Activated T-cell treated with anti-CD3 and anti-CD28 coated beads, Interleukin-2, amount 50 U/mL, for 24 hours (primary cell): ENCODE measurements at regions not wholly inside any gene's neighbourhood (a gene's known extent, or its start where the extent isn't known, plus 50 kb on each side); places are given as distances from the start of the nearest gene placed in this dataset.

ENCODE experiments used
- DNase-seq: peaks from one replicate; pipeline ENCODE4 v3.0.0-alpha.2; 2020
- H3K27ac Mint-ChIP-seq: 2 replicates; pipeline ENCODE4 v1.8.0; 2020; ENCODE audit warnings: mild to moderate bottlenecking, mixed read lengths
- H3K27me3 Mint-ChIP-seq: 2 replicates; pipeline ENCODE4 v1.8.0; 2020; ENCODE audit warnings: mixed read lengths
- H3K36me3 Mint-ChIP-seq: 2 replicates; pipeline ENCODE4 v1.8.0; 2020; ENCODE audit warnings: low read depth, mixed read lengths
- H3K4me1 Mint-ChIP-seq: 2 replicates; pipeline ENCODE4 v1.8.0; 2020; ENCODE audit warnings: low read depth, mixed read lengths
- H3K4me3 Mint-ChIP-seq: 2 replicates; pipeline ENCODE4 v1.8.0; 2020; ENCODE audit warnings: mild to moderate bottlenecking, moderate library complexity, mixed read lengths
- H3K9me3 Mint-ChIP-seq: 2 replicates; pipeline ENCODE4 v1.8.0; 2020; ENCODE audit warnings: mixed read lengths

DNA sequence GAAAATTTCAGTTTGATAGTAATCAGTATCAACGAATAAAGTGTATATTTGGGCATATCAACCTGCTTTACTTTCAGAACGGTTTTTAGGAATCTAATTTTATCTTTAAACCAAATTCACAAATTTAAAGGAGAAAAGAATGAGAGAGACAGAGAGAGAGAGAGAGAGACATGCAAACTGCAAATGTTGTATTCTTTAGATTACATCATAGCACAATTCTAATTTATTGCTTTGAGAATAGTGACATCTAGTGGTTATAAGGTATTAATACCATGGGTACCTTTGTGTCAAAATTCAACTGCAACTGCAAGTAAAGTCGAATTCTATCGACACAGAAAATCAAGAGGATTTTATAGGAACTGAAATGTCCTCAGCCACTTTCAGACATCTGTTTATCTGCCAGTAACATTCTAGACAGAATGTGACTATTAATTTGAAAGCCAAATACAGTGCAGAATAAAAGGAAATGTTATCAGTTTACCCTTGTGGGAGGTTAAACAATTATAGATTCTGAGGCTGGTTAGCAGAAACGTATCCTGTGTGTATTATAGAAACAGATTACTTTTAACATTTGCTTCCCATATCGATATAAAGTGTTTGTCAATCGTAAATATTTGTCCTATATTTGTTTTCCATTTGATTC, 529.8 kb upstream of the VRK2 start:
- peaks cover under 1% of the 10 kb centered on the region for H3K9me3 Mint-ChIP-seq
- no peak overlapping the region for H3K27ac Mint-ChIP-seq
- no peaks in the 10 kb centered on the region for H3K27me3 Mint-ChIP-seq
- H3K36me3 Mint-ChIP-seq, result no peaks in the 10 kb centered on the region
- no peak overlapping the region for H3K4me3 Mint-ChIP-seq
- DNase-seq, result no peak
- no peaks in the 10 kb centered on the region for H3K4me1 Mint-ChIP-seq

DNA sequence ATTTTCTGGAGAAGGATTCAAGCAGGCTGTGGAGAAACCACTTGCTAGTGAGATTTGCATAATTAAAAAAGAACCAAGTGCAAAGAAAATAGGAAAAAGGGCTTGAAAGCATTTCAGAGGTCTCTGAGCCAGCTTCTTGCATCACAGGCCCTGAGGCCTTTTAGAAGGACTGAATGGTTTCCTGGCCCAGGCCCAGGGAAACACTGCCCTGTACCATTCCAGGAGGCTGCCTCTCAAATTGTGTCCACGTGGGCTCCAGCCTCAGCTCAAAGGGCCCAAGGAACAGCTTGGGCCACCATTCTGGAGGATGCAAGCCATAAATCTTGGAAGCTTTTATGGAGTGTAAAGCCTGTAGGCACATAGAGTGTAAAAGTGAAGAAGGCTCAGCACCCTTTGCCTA, 523.3 kb upstream of the VRK2 start:
- Mint-ChIP-seq H3K4me3 (no peak overlapping the region), H3K36me3 (no peaks in the 10 kb centered on the region), H3K9me3 (peaks cover 17% of the 10 kb centered on the region), H3K27me3 (no peaks in the 10 kb centered on the region), H3K4me1 (no peaks in the 10 kb centered on the region), H3K27ac (no peak overlapping the region)
- no peak for DNase-seq

GRCh38 chr2:57527685-57528084, 518.9 kb upstream of the VRK2 start:
- no peaks in the 10 kb centered on the region for H3K36me3 Mint-ChIP-seq

GRCh38 chr2:57528499-57528898, 518.1 kb upstream of the VRK2 start:
- no peak overlapping the region for H3K27ac Mint-ChIP-seq

More at GRCh38 chr2:57527685-57528084, 518.9 kb upstream of the VRK2 start:
- no peaks in the 10 kb centered on the region for H3K27me3 Mint-ChIP-seq
- no peak overlapping the region for H3K27ac Mint-ChIP-seq
- H3K9me3 Mint-ChIP-seq, result peaks cover 19% of the 10 kb centered on the region
- no peak for DNase-seq
- H3K4me1 Mint-ChIP-seq, result no peaks in the 10 kb centered on the region
- H3K4me3 Mint-ChIP-seq, result no peak overlapping the region

DNA sequence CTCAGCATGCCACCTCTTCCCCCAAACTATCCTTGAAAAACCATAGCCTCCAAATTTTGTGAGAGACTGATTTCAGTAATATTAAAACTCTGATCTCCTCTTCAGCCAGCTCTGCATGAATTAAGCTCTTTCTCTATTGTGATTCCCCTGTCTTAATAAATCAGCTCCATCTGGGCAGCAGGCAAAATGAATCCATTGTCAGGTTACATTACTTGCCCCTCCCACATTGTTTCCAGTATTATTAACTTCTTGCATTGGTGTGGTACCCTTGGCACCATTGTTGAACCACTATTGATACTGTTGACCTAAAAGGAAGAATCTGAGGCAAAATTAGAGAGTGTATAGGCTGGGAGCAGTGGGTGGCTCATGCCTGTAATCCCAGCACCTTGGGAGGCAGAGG, 512.2 kb upstream of the VRK2 start:
- Mint-ChIP-seq H3K4me3 (no peak overlapping the region), H3K27ac (no peak overlapping the region), H3K9me3 (peaks cover 3% of the 10 kb centered on the region), H3K36me3 (no peaks in the 10 kb centered on the region), H3K4me1 (no peaks in the 10 kb centered on the region), H3K27me3 (no peaks in the 10 kb centered on the region)
- DNase-seq, result no peak

More at GRCh38 chr2:57528499-57528898, 518.1 kb upstream of the VRK2 start:
- Mint-ChIP-seq H3K4me1 (no peaks in the 10 kb centered on the region), H3K4me3 (no peak overlapping the region), H3K36me3 (no peaks in the 10 kb centered on the region), H3K9me3 (peaks cover 16% of the 10 kb centered on the region), H3K27me3 (no peaks in the 10 kb centered on the region)
- no peak for DNase-seq

GRCh38 chr2:57536535-57537231, 509.9 kb upstream of the VRK2 start:
- Mint-ChIP-seq H3K27me3 (no peaks in the 10 kb centered on the region), H3K27ac (no peak overlapping the region), H3K36me3 (no peaks in the 10 kb centered on the region), H3K9me3 (peaks cover 2% of the 10 kb centered on the region), H3K4me1 (no peaks in the 10 kb centered on the region), H3K4me3 (no peak overlapping the region)
- no peak for DNase-seq

DNA sequence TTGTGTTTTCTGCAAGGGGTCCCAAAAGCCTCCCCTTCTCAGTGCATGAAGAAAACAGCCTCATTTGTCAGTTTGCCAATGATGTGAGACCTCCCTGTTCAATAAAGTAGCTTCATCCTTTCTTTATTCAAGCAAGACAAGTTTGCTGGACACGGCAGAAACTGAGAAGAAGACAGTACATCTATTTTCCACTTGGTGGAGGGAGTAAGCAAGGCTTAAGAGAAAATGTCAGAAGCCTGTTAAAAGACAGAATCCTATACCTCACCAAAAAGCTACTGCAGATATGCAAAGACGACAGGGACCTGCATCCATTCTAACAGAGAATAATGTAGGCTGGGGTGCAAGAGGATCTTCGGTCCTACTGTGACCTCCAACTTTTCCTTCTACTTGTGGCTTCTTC, 506.8 kb upstream of the VRK2 start:
- H3K9me3 Mint-ChIP-seq, result peaks cover 5% of the 10 kb centered on the region
- no peaks in the 10 kb centered on the region for H3K36me3 Mint-ChIP-seq
- no peak overlapping the region for H3K27ac Mint-ChIP-seq
- H3K27me3 Mint-ChIP-seq, result no peaks in the 10 kb centered on the region
- H3K4me3 Mint-ChIP-seq, result no peak overlapping the region
- DNase-seq, result no peak
- no peaks in the 10 kb centered on the region for H3K4me1 Mint-ChIP-seq

- peaks cover 12% of the 10 kb centered on the region for H3K9me3 Mint-ChIP-seq
- no peaks in the 10 kb centered on the region for H3K36me3 Mint-ChIP-seq
- no peak overlapping the region for H3K27ac Mint-ChIP-seq
- H3K4me1 Mint-ChIP-seq, result no peaks in the 10 kb centered on the region
- DNase-seq, result no peak
- peaks cover 2% of the 10 kb centered on the region for H3K27me3 Mint-ChIP-seq
- H3K4me3 Mint-ChIP-seq, result no peak overlapping the region
Observed at GRCh38 chr2:57542081-57542480, 504.5 kb upstream of the VRK2 start.

- H3K27me3 Mint-ChIP-seq, result peaks cover 2% of the 10 kb centered on the region
- peaks cover 13% of the 10 kb centered on the region for H3K9me3 Mint-ChIP-seq
- H3K4me1 Mint-ChIP-seq, result no peaks in the 10 kb centered on the region
- no peak overlapping the region for H3K27ac Mint-ChIP-seq
- H3K36me3 Mint-ChIP-seq, result no peaks in the 10 kb centered on the region
- DNase-seq, result no peak
- H3K4me3 Mint-ChIP-seq, result no peak overlapping the region
Observed at GRCh38 chr2:57543211-57543610, 503.4 kb upstream of the VRK2 start.

DNA sequence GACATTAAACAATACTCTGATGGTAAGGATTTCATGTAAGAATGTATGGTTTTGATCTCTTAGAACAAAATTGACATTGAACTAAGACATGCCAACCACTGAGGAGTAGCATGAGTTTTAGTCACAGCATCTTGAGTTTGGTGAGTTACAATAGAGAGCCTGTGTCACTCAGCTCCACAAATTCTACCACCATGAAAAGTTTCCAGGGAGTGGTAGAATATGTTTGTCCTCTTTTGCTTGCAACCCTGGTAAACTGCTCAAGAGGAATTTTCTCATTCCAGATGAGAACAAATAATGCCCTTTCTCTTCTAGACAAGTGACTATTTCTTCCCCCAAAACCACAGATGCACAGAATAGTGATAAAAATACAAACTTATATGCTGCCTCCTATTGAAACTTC, 502.0 kb upstream of the VRK2 start:
- no peak for DNase-seq
- no peaks in the 10 kb centered on the region for H3K36me3 Mint-ChIP-seq
- H3K4me1 Mint-ChIP-seq, result peaks cover 2% of the 10 kb centered on the region
- H3K9me3 Mint-ChIP-seq, result peaks cover 13% of the 10 kb centered on the region
- H3K27ac Mint-ChIP-seq, result no peak overlapping the region
- H3K4me3 Mint-ChIP-seq, result no peak overlapping the region
- peaks cover 2% of the 10 kb centered on the region for H3K27me3 Mint-ChIP-seq

DNA sequence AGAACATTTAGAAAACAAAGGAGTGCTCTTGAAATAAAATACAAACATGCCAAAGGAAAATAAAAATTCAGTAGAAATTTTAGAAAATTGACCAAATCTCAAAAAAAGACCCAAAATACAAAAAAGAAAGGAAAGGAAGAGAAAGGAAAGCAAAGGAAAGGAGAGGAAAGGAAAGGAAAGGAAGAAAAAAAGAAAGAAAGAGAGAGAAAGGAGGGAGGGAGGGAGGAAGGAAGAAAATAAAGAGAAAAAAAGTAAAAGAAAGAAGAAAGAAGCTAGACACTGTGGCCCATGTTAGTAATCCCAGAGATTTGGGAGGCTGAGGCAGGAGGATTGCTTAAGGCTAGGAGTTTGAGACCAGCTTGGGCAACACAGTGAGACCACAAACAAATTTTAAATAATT, 500.1 kb upstream of the VRK2 start:
- Mint-ChIP-seq H3K9me3 (peaks cover 21% of the 10 kb centered on the region), H3K4me3 (no peak overlapping the region), H3K4me1 (peaks cover 4% of the 10 kb centered on the region), H3K27me3 (peaks cover 2% of the 10 kb centered on the region), H3K36me3 (no peaks in the 10 kb centered on the region), H3K27ac (no peak overlapping the region)
- no peak for DNase-seq

DNA sequence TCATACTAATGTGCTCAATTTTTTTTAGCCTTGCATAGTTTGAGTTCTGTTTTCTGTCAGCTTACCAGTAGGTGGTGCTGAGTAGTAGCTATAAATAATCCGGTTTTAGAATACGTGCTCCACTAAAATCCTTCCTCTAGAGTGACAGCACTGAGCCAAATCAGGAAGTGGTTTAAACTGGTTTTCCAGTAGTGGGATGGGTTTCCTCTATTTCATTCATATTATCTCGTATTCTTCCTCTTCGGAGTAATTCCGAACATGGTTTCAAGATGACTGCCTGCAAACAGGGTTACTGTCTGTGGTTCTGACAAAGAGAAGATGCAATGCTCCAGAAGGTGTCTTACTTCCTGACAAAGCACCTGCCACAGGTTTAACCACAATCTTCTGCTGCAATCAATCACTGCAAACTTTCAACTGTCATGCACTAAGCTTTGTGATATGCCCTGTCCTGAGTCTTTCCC, 496.9 kb upstream of the VRK2 start:
- DNase-seq, result no peak
- no peaks in the 10 kb centered on the region for H3K36me3 Mint-ChIP-seq
- H3K27me3 Mint-ChIP-seq, result peaks cover 2% of the 10 kb centered on the region
- H3K4me3 Mint-ChIP-seq, result no peak overlapping the region
- H3K4me1 Mint-ChIP-seq, result peaks cover 4% of the 10 kb centered on the region
- H3K27ac Mint-ChIP-seq, result no peak overlapping the region
- H3K9me3 Mint-ChIP-seq, result peaks cover 21% of the 10 kb centered on the region

GRCh38 chr2:57550912-57551311, 495.7 kb upstream of the VRK2 start:
- Mint-ChIP-seq H3K4me1 (peaks cover 4% of the 10 kb centered on the region), H3K36me3 (no peaks in the 10 kb centered on the region), H3K27ac (no peak overlapping the region), H3K4me3 (no peak overlapping the region), H3K27me3 (no peaks in the 10 kb centered on the region), H3K9me3 (peaks cover 27% of the 10 kb centered on the region)
- DNase-seq, result no peak

- H3K9me3 Mint-ChIP-seq, result peaks cover 23% of the 10 kb centered on the region
- H3K4me1 Mint-ChIP-seq, result peaks cover 4% of the 10 kb centered on the region
- no peak for DNase-seq
- no peaks in the 10 kb centered on the region for H3K36me3 Mint-ChIP-seq
- no peak overlapping the region for H3K4me3 Mint-ChIP-seq
- no peaks in the 10 kb centered on the region for H3K27me3 Mint-ChIP-seq
- no peak overlapping the region for H3K27ac Mint-ChIP-seq
Observed at GRCh38 chr2:57552885-57553284, 493.7 kb upstream of the VRK2 start.

DNA sequence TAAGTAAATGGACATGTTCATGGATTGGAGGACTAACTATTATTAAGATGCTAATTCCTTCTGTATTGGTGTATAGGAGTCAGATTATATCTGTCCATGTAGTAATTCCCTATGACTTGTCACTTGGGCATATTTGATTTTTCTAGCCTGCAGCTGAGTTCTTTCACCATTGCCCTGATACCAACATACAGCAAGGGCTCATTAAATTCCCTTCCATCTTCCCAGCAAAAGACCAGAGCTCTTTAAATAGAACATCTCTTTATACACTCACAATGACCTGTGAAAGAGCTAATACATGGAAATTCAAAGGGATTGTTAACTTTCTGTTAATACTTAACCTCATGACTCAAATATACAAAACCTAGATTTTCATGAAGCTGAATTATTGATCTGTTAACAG, 492.3 kb upstream of the VRK2 start:
- no peaks in the 10 kb centered on the region for H3K36me3 Mint-ChIP-seq
- H3K4me1 Mint-ChIP-seq, result peaks cover 4% of the 10 kb centered on the region
- H3K4me3 Mint-ChIP-seq, result no peak overlapping the region
- peaks cover 23% of the 10 kb centered on the region for H3K9me3 Mint-ChIP-seq
- DNase-seq, result no peak
- no peak overlapping the region for H3K27ac Mint-ChIP-seq
- no peaks in the 10 kb centered on the region for H3K27me3 Mint-ChIP-seq
